HCT116 (cell line): ENCODE measurements at regions not wholly inside any gene's neighbourhood (a gene's known extent, or its start where the extent isn't known, plus 50 kb on each side); places are given as distances from the start of the nearest gene placed in this dataset.

ENCODE experiments used
- ATAC-seq: fragments of 200-7000 bp; cut with Tn5 transposase; 2 replicates; pipeline ENCODE4 v1.9.1; 2020; ENCODE audit warnings: mild to moderate bottlenecking, moderate library complexity
- BruUV-seq: library from RNA; stranded (reverse); fragments of 400-500 nt; replicated peaks from 2 replicates; lab custom pipeline; 2021; lab: Mats Ljungman, UMichigan
- CTCF ChIA-PET: fragments of 300-600 bp; sonication (Branson Sonifier 250); formaldehyde crosslinking; loops from one replicate; lab custom pipeline; 2021; ENCODE audit warnings: antibody characterized with exemption; lab: Charles Lee
- POLR2A ChIA-PET: fragments of 300-600, 350-600 bp; sonication (Branson Sonifier 250); formaldehyde crosslinking; loops from one replicate; lab custom pipeline; 2021; ENCODE audit warnings: antibody characterized with exemption; lab: Charles Lee
- RAD21 ChIA-PET, 2 experiments: fragments of 300-600 bp; sonication (Branson Sonifier 250); formaldehyde crosslinking; loops; one replicate each; lab custom pipeline; 2023; ENCODE audit warnings: low total read pairs in 2 of 2; ENCODE audit not compliant: uncharacterized antibody in 2 of 2, unreplicated experiment in 2 of 2, low non-redundant PET in 1 of 2; lab: Charles Lee
- DNase-seq: peaks from one replicate; pipeline ENCODE4 v3.0.0-alpha.2; 2010; ENCODE audit warnings: low read depth, low spot score
- H2AFZ ChIP-seq: fragments of 200-600 bp; shearing (Covaris generic), sonication (generic); 2 replicates; pipeline ENCODE4 v1.6.1; 2017; ENCODE audit warnings: low read depth, mixed run types, mixed read lengths, antibody characterized with exemption, low read length; ENCODE audit not compliant: poor library complexity, severe bottlenecking
- H3K27ac ChIP-seq: 2 replicates; pipeline ENCODE4 v1.5.1; 2012; ENCODE audit warnings: low read depth, low read length
- H3K27me3 ChIP-seq: fragments of 200-600 bp; sonication (generic); 2 replicates; pipeline ENCODE4 v1.6.1; 2016; ENCODE audit warnings: mixed run types, low read length, mixed read lengths; ENCODE audit not compliant: insufficient read depth
- H3K36me3 ChIP-seq, 2 experiments: fragments of 200-500 bp in 1 of 2; fragments of 200-600 bp in 1 of 2; sonication (Bioruptor generic) in 1 of 2; sonication (generic) in 1 of 2; 2 replicates each; pipeline versions ENCODE4 v1.5.1 to v1.6.1; 2014 to 2016; ENCODE audit warnings: low read length in 2 of 2, inconsistent platforms in 1 of 2, mixed read lengths in 1 of 2, mixed run types in 1 of 2; ENCODE audit not compliant: insufficient read depth in 2 of 2, control insufficient read depth in 1 of 2
- H3K4me1 ChIP-seq, 2 experiments: fragments of 200-600 bp in 1 of 2; sonication (generic) in 1 of 2; 2 replicates each; pipeline versions ENCODE4 v1.5.1 to v1.6.1; 2012 to 2017; ENCODE audit warnings: low read length in 2 of 2, inconsistent platforms in 1 of 2, mild to moderate bottlenecking in 1 of 2, mixed read lengths in 1 of 2, mixed run types in 1 of 2, moderate library complexity in 1 of 2; ENCODE audit not compliant: insufficient read depth in 2 of 2, control insufficient read depth in 1 of 2
- H3K4me2 ChIP-seq: fragments of 200-600 bp; sonication (generic); 2 replicates; pipeline ENCODE4 v1.6.1; 2017; ENCODE audit warnings: mixed run types, low read length, mixed read lengths
- H3K4me3 ChIP-seq, 2 experiments: fragments of 200-600 bp in 1 of 2; sonication (generic) in 1 of 2; replicated peaks in 1 of 2; 2 replicates each; pipeline ENCODE4 v1.5.1; 2011 to 2016; ENCODE audit warnings: low read length in 2 of 2, control low read depth in 1 of 2, low read depth in 1 of 2, mild to moderate bottlenecking in 1 of 2, mixed read lengths in 1 of 2, mixed run types in 1 of 2
- H3K79me2 ChIP-seq: fragments of 200-600 bp; sonication (generic); 2 replicates; pipeline ENCODE4 v1.6.1; 2017; ENCODE audit warnings: mild to moderate bottlenecking, mixed run types, low read length, moderate library complexity, mixed read lengths; ENCODE audit not compliant: insufficient read depth
- H3K9ac ChIP-seq: fragments of 200-600 bp; sonication (generic); 2 replicates; pipeline ENCODE4 v1.6.1; 2016; ENCODE audit warnings: low read length, mixed read lengths
- H3K9me2 ChIP-seq: fragments of 200-600 bp; sonication (generic), shearing (Covaris generic); 2 replicates; pipeline ENCODE4 v1.6.1; 2017; ENCODE audit warnings: mixed run types, mild to moderate bottlenecking, moderate library complexity; ENCODE audit not compliant: insufficient read depth
- H3K9me3 ChIP-seq, 2 experiments: fragments of 200-500 bp in 1 of 2; fragments of 200-600 bp in 1 of 2; sonication (Bioruptor generic) in 1 of 2; sonication (generic) in 1 of 2; 2 replicates each; pipeline ENCODE4 v1.6.1; 2014 to 2017; ENCODE audit warnings: low read length in 2 of 2, mixed read lengths in 2 of 2, inconsistent platforms in 1 of 2, low read depth in 1 of 2, mild to moderate bottlenecking in 1 of 2, mixed run types in 1 of 2, moderate library complexity in 1 of 2; ENCODE audit not compliant: control insufficient read depth in 1 of 2, insufficient read depth in 1 of 2
- H4K20me1 ChIP-seq: fragments of 200-600 bp; sonication (generic), shearing (Covaris generic); 2 replicates; pipeline ENCODE4 v1.6.1; 2017; ENCODE audit warnings: mixed run types, mild to moderate bottlenecking, moderate library complexity; ENCODE audit not compliant: insufficient read depth
- CEBPB ChIP-seq: IDR thresholded peaks from 2 replicates; pipeline ENCODE4 v1.6.1; 2012; ENCODE audit warnings: low read depth
- CTCF ChIP-seq, 3 experiments: fragments of 200-600 bp in 1 of 3; sonication (generic) in 1 of 3; IDR thresholded peaks in 2 of 3; conservative IDR thresholded peaks in 1 of 3; 2 replicates each; pipeline ENCODE4 v1.5.1; 2012 to 2017; ENCODE audit warnings: low read depth in 2 of 3, low read length in 2 of 3, antibody characterized with exemption in 1 of 3, borderline replicate concordance in 1 of 3, control low read depth in 1 of 3, mild to moderate bottlenecking in 1 of 3, mixed read lengths in 1 of 3, mixed run types in 1 of 3, moderate library complexity in 1 of 3; ENCODE audit not compliant: insufficient read depth in 1 of 3
- ELF1 ChIP-seq: IDR thresholded peaks from 2 replicates; pipeline ENCODE4 v1.6.1; 2012; ENCODE audit warnings: low read depth, borderline replicate concordance
- EZH2phosphoT487 ChIP-seq: fragments of 200-600 bp; IDR thresholded peaks from 2 replicates; pipeline ENCODE4 v1.6.1; 2018; ENCODE audit warnings: antibody characterized with exemption, borderline replicate concordance
- FOSL1 ChIP-seq: IDR thresholded peaks from 2 replicates; pipeline ENCODE4 v1.6.1; 2012; ENCODE audit warnings: low read depth
- POLR2A ChIP-seq: IDR thresholded peaks from 2 replicates; pipeline ENCODE4 v1.7.0; 2011; ENCODE audit warnings: borderline replicate concordance; ENCODE audit not compliant: insufficient read depth, insufficient read length; ENCODE audit errors: extremely low read depth
- POLR2AphosphoS5 ChIP-seq: IDR thresholded peaks from 2 replicates; pipeline ENCODE4 v1.6.1; 2011; ENCODE audit warnings: mild to moderate bottlenecking, low read depth, low read length, moderate library complexity
- RAD21 ChIP-seq: IDR thresholded peaks from 2 replicates; pipeline ENCODE4 v1.6.1; 2012; ENCODE audit warnings: low read depth, mild to moderate bottlenecking
- TCF7L2 ChIP-seq: IDR thresholded peaks from 2 replicates; pipeline ENCODE4 v1.7.0; 2011; ENCODE audit warnings: borderline replicate concordance, inconsistent platforms; ENCODE audit not compliant: insufficient read depth, insufficient read length; ENCODE audit errors: extremely low read depth
- intact Hi-C: fragments of 100-400 bp; cut with micrococcal nuclease; formaldehyde crosslinking; loops from 2 replicates; pipeline ENCODE4 v1.10.0; 2022
- TF ChIP-seq, protein P1 (sequence below): IDR thresholded peaks from 2 replicates; pipeline ENCODE4 v1.6.1; 2012
- TF ChIP-seq, protein P2 (sequence below): IDR thresholded peaks from 2 replicates; pipeline ENCODE4 v1.6.1; 2012

DNA sequence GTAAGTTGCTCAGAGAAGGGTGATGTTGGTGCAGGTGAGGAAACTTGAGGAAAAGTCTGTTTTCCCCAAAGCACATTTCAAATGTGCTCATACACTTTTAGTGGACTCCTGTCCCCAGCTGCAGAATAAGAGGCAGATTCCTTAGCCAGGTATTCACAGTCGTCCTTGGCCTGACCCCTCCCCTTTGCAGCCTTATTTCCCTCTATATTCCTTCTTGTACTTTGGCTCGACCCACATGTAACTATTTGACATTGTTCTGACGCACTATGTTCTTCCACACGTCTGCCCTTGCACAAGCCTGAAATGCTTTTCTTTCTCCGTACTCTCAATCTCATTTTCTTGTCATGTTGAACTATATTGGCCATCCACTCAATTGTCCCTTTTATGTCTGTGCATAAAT, 498.4 kb upstream of the USP24 start:
- ChIA-PET POLR2A (no interaction called here), CTCF (no interaction called here), RAD21 (no interaction called here)
- Histone ChIP-seq H3K36me3 (no peaks in the 10 kb centered on the region), H3K4me1 (no peaks in the 10 kb centered on the region), H3K4me2 (no peak overlapping the region), H3K9me2 (no peaks in the 10 kb centered on the region), H3K9me3 (no peaks in the 10 kb centered on the region), H2AFZ (no peak overlapping the region), H4K20me1 (no peaks in the 10 kb centered on the region), H3K4me3 (no peak overlapping the region), H3K27ac (no peak overlapping the region), H3K79me2 (no peaks in the 10 kb centered on the region), H3K27me3 (no peaks in the 10 kb centered on the region), H3K9ac (no peak overlapping the region)
- TF ChIP-seq CTCF (IDR thresholded peaks at IDR 0.05 in 2 of 3, conservative IDR thresholded peaks at IDR 0.05 in 1 of 3; ENCODE audit: borderline replicate concordance in 1 of 3, insufficient read depth in 1 of 3, low read depth in 2 of 3, low read length in 2 of 3): no peak
- no peak for TF ChIP-seq TCF7L2
- no peak for TF ChIP-seq EZH2phosphoT487
- TF ChIP-seq FOSL1: no peak
- no peak for TF ChIP-seq CEBPB
- TF ChIP-seq, protein P1, sequence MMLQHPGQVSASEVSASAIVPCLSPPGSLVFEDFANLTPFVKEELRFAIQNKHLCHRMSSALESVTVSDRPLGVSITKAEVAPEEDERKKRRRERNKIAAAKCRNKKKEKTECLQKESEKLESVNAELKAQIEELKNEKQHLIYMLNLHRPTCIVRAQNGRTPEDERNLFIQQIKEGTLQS: no peak
- no peak for TF ChIP-seq RAD21
- TF ChIP-seq ELF1: no peak
- TF ChIP-seq, protein P2, sequence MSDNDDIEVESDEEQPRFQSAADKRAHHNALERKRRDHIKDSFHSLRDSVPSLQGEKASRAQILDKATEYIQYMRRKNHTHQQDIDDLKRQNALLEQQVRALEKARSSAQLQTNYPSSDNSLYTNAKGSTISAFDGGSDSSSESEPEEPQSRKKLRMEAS: no peak
- no peak for TF ChIP-seq POLR2AphosphoS5
- no peak for TF ChIP-seq POLR2A
- no TSS peak for BruUV-seq
- intact Hi-C loops: no loop called here
- ATAC-seq (no peak), DNase-seq (no peak)
